Activated CD8-positive, alpha-beta memory T cell treated with anti-CD3 and anti-CD28 coated beads for 48 hours (primary cell): ENCODE measurements at regions not wholly inside any gene's neighbourhood (a gene's known extent, or its start where the extent isn't known, plus 50 kb on each side); places are given as distances from the start of the nearest gene placed in this dataset.

Experiments
- DNase-seq, 3 experiments: peaks; one replicate each; pipeline ENCODE4 v3.0.0-alpha.2; 2020; ENCODE audit warnings: low read depth in 2 of 3, low spot score in 2 of 3

DNA sequence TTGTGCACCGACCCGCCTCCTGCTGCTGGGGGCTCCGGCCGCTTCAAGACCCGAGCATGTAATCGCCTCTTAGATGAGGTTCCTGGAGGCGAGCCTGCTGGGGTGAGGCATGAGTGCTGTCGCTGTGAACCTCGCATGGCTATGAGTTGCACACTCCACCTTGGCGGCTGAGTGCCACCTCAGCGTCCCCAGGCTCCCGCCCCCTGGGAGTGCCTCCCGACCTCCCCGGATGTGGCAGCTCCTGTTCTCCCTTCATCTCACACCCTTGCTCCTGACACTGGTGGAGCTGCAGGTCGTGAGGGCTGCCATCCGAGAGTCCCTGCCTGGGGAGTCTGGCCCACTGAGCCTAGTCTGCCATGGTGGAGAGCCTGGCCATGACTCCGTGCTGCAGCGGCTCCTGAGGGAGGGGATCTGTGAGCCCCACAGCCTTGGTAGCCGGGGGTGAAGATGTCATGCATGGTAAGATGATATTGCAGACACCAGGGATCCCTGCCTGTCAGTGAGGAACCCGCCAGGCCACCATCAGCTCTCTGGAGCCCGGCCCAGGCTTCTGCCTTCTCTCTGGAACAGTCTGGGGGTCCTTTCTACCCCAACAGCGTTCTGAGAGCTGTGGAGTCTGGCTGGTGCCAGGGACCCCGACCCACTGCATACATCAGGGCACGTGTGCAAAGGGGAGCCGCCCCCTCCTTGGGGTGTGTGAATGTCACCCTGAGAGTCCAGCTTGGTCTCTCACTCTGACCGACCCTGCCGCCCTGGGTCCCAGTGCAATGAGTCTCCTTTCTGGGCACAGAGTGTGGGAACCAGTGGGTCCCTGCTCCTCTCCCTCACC, 61.6 kb upstream of the HS6ST1 start:
- no peak for DNase-seq

DNA sequence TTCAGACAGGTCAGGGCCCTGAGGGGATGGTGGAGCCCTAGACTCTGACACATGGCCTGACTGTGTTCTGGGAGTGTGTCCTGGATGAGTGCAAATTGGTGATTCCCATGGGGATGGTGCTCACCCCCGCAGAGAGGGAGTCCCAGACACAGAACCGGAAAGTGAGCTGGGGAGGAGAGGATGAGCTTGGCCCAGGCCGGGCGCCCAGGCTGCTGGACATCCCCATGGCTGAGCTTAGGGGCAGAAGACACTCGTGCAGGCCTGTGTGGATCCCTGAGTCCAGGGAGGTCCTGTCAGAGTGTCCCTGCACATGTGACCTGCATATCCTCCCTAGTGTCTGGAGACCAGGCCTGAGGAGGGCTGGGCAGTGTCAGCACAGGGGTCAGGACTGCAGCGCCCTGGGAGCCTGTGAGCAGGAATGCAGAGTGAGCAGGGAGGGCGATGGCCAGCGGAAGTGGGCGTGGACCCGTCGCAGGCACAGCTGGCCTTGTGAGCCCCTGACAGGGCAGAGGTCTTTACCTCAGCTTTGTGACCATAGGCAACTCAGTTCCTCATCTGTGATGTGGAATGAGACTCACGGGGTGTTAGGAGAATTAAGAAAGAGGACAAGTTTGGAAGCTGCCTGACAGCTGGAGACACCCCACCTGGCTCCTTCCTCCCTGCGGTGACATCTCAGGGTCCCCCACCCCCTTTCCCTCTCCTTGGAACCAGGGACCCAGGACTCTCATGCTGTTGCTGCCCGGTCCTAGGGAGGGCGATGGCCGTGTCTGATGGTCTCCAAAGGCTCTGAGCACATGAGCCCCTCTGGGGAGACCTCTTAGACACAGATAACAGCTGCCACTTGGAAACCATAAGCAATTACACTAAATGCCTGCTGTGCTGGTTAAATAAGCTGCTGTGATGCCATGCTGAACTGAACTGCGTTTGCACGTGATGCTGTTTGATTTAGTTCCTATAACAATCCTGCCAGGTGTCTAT, 62.6 kb upstream of the HS6ST1 start:
- no peak for DNase-seq

GRCh38 chr2:128384446-128384845, 65.8 kb upstream of the HS6ST1 start:
- no peak for DNase-seq

- no peak for DNase-seq
Observed at GRCh38 chr2:128384956-128385355, 66.3 kb upstream of the HS6ST1 start.

DNA sequence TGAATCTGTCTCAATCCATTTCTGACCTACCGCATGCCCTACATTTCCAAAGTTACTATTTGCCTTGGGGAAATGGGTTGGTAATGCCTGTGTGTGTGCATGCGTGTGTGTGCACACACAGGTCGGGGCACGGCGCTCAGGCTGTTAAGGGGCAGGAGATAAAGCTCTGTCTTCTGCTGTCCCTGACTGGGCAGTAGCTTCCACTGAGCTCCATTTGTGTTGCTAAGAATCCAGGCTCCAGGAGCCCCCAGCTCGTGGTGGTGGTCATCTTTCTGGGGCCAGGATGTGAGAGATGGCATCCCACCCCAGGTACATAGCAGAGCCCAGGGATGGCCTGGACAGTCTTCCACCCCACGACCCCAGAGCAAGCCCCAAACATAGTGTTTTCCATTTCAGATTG, 66.7 kb upstream of the HS6ST1 start:
- no peak for DNase-seq

DNA sequence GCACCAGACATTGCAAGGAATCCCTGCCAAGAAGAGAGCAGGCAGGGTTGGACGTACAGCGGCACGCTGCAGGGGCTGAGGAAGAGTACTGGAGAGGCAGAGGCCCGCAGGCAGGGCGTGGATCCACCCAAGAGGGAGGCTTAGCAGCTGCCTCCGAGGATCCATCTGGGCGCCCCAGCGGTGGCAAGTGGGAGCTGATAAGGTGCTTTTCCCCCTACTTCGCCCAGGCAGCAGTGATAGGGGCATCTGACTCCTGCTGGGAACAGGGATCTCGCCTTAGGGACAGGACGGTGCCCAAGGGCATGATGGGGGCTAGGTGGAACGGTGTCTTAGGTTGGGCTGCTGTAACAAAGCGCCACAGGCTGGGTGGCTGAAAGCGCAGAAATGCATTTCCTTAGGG, 67.4 kb upstream of the HS6ST1 start:
- DNase-seq = no peak

DNA sequence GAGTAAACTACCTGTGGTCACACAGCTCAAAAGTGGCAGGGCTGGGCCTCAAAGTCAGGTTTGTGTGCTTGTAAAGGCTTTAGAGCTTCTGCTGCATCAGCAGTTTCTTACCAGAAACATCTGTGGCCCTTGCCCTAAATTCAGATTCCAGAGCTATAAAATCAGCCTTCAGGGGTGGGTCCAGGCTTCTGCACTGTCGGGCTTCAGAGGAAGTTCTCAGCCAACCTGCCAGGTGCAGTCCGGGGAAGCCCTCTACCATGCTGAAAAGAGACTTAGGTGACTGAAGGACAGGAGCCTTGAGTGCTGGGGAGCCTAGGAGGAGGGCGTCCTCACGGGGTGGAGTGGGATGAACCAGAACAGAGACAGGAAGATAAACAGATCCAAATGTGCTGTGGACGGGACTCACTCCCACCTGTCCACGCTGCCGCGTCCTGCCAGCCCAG, 69.9 kb upstream of the HS6ST1 start:
- DNase-seq = no peak

GRCh38 chr2:128389388-128390086, 70.9 kb upstream of the HS6ST1 start:
- DNase-seq = no peak

- no peak for DNase-seq
Observed at GRCh38 chr2:128390256-128390990, 71.8 kb upstream of the HS6ST1 start.

GRCh38 chr2:128390991-128391630, 72.4 kb upstream of the HS6ST1 start:
- DNase-seq = no peak

DNA sequence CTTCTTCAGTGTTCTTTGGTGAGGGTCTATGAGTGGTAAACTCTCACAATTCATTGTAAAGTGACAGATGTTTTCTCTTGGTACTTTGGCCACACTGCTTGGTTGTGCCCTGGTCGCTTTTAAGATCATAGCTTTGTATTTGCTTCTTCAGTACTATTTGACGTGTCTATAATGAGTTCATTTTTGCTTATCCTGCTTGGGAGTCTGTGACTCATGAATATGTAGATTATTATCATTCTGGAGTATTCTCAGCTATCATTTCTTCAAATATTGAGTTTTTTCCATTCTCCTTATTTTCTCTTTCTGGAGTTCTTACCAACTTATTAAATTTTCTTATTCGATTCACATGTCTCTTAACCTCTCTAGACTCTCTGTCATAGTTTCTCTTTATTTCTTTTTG, 73.0 kb upstream of the HS6ST1 start:
- DNase-seq = no peak

GRCh38 chr2:128392207-128392606, 73.5 kb upstream of the HS6ST1 start:
- no peak for DNase-seq

DNA sequence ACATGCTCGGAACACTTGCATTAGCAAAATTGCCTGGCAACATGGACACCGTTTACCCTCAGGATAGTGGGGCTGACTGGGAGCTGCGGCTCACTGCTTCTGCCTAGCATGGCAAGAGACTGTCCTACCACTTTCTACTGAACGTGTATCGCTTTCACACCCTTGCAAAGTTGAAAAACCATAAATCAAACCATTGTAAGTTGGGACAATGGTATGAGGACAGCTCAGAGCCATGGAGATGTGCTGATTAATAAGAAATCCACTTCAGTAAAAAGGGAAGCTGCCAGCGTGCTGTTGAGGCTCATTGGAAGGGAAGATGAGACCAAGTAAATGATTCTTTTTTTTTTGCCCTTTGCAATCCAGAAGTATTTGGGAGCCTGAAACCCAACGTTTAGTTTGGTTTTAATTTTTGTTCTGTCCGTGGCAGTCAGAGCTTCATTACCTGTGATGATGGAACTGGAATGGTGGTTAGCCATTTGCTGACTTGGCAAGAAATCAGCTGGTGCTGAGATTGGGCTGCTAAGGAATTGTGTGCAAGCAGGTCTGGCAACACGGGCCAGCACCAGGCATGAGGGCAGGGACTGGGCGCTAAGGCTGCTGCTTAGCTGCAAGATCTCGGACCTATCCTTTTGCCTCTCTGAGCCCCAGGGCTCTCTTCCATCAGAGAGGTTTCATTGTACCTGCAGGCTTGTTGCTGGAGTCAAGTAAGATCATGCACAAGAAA, 75.5 kb upstream of the HS6ST1 start:
- DNase-seq = no peak

DNA sequence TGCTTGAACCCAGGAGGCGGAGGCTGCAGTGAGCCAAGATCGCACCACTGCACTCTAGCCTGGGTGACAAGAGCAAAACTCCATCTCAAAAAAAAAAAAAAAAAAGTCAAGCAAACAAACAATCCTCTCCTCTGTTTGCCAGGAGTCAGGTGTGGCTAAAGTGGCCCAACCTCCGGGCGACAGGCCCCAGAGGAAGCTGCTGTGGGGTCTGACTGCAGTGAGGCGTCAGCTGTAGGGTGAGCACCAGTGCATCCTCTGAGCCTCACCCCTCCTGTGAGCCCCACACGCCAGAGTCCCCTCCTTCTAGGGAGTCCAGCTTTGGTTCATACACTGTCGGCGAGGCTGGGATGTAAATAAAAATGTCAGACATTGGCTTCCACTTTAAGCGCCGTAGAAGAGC, 76.5 kb upstream of the HS6ST1 start:
- DNase-seq = no peak

- no peak for DNase-seq
Observed at GRCh38 chr2:128395640-128396499, 77.2 kb upstream of the HS6ST1 start.

DNA sequence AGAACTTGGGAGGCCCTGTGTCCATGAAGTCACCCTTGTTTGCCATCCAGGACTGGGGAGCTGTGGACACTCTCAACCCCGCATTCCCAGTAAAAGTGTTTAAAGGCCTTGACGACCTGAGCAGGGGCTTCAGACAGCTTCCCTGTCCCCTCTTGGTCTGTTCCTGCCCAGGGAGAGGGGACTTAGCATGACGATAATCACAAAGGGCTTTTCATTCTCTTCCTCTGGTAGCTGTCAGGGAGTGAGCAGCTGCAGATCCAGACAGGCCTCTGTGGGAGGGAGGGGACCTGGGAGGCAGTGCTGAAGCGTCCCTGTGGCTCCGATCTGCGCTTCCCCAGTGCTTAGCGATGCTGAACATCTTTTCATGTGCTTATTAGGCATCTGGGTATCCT, 77.8 kb upstream of the HS6ST1 start:
- DNase-seq = no peak

DNA sequence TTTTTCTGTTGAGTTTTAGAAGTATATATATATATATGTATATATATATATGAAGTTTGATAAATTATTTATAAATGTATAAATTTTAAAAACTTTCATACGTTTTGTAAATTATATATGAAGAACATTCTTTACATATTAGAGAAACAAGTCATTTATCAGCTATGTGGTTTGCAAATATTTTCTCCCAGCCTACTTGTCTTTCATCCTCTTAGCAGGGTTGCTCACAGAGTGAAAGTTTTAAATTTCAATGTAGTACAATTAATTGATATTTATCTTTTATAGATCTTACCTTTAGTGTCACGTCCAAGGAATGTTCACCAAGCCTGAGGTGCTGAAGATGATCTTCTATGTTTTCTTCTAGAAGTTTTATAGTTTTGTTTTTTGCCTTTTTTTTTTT, 78.3 kb upstream of the HS6ST1 start:
- no peak for DNase-seq

DNA sequence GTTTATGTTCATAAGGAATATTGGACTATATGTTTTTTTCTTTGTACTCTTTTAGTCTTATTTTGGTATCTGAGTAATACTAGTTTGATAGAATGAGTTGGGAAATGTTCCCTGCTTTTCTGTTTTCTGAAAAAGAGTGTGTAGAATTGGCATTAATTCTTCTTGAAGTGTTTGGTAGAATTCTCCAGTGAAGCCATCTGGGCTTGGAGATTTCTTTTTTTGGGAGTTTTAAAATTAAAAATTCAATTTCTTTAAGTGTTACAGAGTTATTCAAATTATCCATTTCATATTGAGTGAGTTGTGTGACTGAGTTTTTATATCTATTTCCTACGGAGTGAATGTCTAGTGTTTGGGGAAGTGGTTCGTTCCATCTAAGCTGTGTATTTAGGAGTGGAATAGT, 80.6 kb upstream of the HS6ST1 start:
- no peak for DNase-seq
